ENCODE measurements at regions not wholly inside any gene's neighbourhood (a gene's known extent, or its start where the extent isn't known, plus 50 kb on each side); places are given as distances from the start of the nearest gene placed in this dataset.
A peak's percentile ranks its signal among the peaks of the same experiment; 100 is the strongest.

GRCh38 chr21:32940079-32941014 is 85.4 kb upstream of the OLIG2 start:
- BruUV-seq (replicated peaks): no TSS peak
- no peak overlapping the region for H2AFZ ChIP-seq (ENCODE audit: low read length)

GRCh38 chr21:32941263-32941662 is 84.5 kb upstream of the OLIG2 start:
- intact Hi-C loops (cut with micrococcal nuclease; ENCODE audit: unreplicated experiment): loop anchor here (2.0 to 5.0 kb wide), 2 partner anchors 186 to 504 kb away; no protein-coding TSS in a partner anchor
- H3K9me2 ChIP-seq (ENCODE audit: insufficient read depth, low read length): no peaks in the 10 kb centered on the region
- H2AFZ ChIP-seq (ENCODE audit: low read length): no peak overlapping the region
- TF ChIP-seq EZH2phosphoT487 (IDR thresholded peaks at IDR 0.05; ENCODE audit: borderline replicate concordance, low read depth, low read length) (no peak), CTCF (conservative IDR thresholded peaks at IDR 0.05; ENCODE audit: low read length) (no peak)
- H3K4me1 ChIP-seq (ENCODE audit: insufficient read depth, low read length, poor library complexity, severe bottlenecking): no peaks in the 10 kb centered on the region
- CTCF ChIA-PET (ENCODE audit: unreplicated experiment): no interaction called here
- no peaks in the 10 kb centered on the region for H4K20me1 ChIP-seq (ENCODE audit: insufficient read depth, low read length)
- H3K4me3 ChIP-seq (ENCODE audit: low read depth, low read length, poor library complexity, severe bottlenecking): no peak overlapping the region
- no peak overlapping the region for H3K27ac ChIP-seq (ENCODE audit: low read depth, low read length, poor library complexity, severe bottlenecking)
- POLR2A ChIA-PET: no interaction called here
- no peak overlapping the region for H3K4me2 ChIP-seq (ENCODE audit: low read length)
- DNase-seq (ENCODE audit: low spot score): no peak
- H3K9me3 ChIP-seq (ENCODE audit: low read length): no peaks in the 10 kb centered on the region
- no peaks in the 10 kb centered on the region for H3K79me2 ChIP-seq (ENCODE audit: insufficient read depth, low read depth, low read length)
- no TSS peak for BruUV-seq (replicated peaks)
- no peaks in the 10 kb centered on the region for H3K36me3 ChIP-seq (ENCODE audit: insufficient read depth, low read length)

More at GRCh38 chr21:32940079-32941014, 85.4 kb upstream of the OLIG2 start:
- no peak overlapping the region for H3K4me2 ChIP-seq (ENCODE audit: low read length)
- TF ChIP-seq EZH2phosphoT487 (IDR thresholded peaks at IDR 0.05; ENCODE audit: borderline replicate concordance, low read depth, low read length) (no peak), CTCF (conservative IDR thresholded peaks at IDR 0.05; ENCODE audit: low read length) (peak; percentile 89)
- no peaks in the 10 kb centered on the region for H4K20me1 ChIP-seq (ENCODE audit: insufficient read depth, low read length)
- no peaks in the 10 kb centered on the region for H3K9me2 ChIP-seq (ENCODE audit: insufficient read depth, low read length)
- H3K36me3 ChIP-seq (ENCODE audit: insufficient read depth, low read length): no peaks in the 10 kb centered on the region
- H3K79me2 ChIP-seq (ENCODE audit: insufficient read depth, low read depth, low read length): no peaks in the 10 kb centered on the region
- no peak overlapping the region for H3K4me3 ChIP-seq (ENCODE audit: low read depth, low read length, poor library complexity, severe bottlenecking)
- no peak overlapping the region for H3K27ac ChIP-seq (ENCODE audit: low read depth, low read length, poor library complexity, severe bottlenecking)
- CTCF ChIA-PET (ENCODE audit: unreplicated experiment): interaction anchor here (0.9 to 1.1 kb wide), 3 partner anchors 122 to 257 kb away, joined by 3 to 6 read pairs (median 3); no protein-coding TSS in a partner anchor
- H3K4me1 ChIP-seq (ENCODE audit: insufficient read depth, low read length, poor library complexity, severe bottlenecking): no peaks in the 10 kb centered on the region
- intact Hi-C loops (cut with micrococcal nuclease; ENCODE audit: unreplicated experiment): loop anchor here (1.0 to 5.0 kb wide), 3 partner anchors 187 to 504 kb away; no protein-coding TSS in a partner anchor
- DNase-seq (ENCODE audit: low spot score): peak; percentile 60
- POLR2A ChIA-PET: no interaction called here
- H3K9me3 ChIP-seq (ENCODE audit: low read length): no peaks in the 10 kb centered on the region

- Histone ChIP-seq H3K79me2 (ENCODE audit: insufficient read depth, low read depth, low read length) (no peaks in the 10 kb centered on the region), H3K9me2 (ENCODE audit: insufficient read depth, low read length) (no peaks in the 10 kb centered on the region), H3K9me3 (ENCODE audit: low read length) (no peaks in the 10 kb centered on the region), H3K4me3 (ENCODE audit: low read depth, low read length, poor library complexity, severe bottlenecking) (no peak overlapping the region), H4K20me1 (ENCODE audit: insufficient read depth, low read length) (no peaks in the 10 kb centered on the region), H2AFZ (ENCODE audit: low read length) (no peak overlapping the region), H3K36me3 (ENCODE audit: insufficient read depth, low read length) (no peaks in the 10 kb centered on the region), H3K4me1 (ENCODE audit: insufficient read depth, low read length, poor library complexity, severe bottlenecking) (no peaks in the 10 kb centered on the region), H3K27ac (ENCODE audit: low read depth, low read length, poor library complexity, severe bottlenecking) (no peak overlapping the region), H3K4me2 (ENCODE audit: low read length) (no peak overlapping the region)
- no peak for DNase-seq (ENCODE audit: low spot score)
- BruUV-seq (replicated peaks): no TSS peak
- TF ChIP-seq EZH2phosphoT487 (IDR thresholded peaks at IDR 0.05; ENCODE audit: borderline replicate concordance, low read depth, low read length) (no peak), CTCF (conservative IDR thresholded peaks at IDR 0.05; ENCODE audit: low read length) (no peak)
- ChIA-PET POLR2A (interaction anchor here (0.6 to 1.0 kb wide), 2 partner anchors 21 to 175 kb away, joined by 3 read pairs; partner anchors contain the start of gene PAXBP1), CTCF (ENCODE audit: unreplicated experiment) (no interaction called here)
- intact Hi-C loops (cut with micrococcal nuclease; ENCODE audit: unreplicated experiment): no loop called here
These were observed 79.1 kb upstream of the OLIG2 start for GRCh38 chr21:32946654-32947053.
